K562 (cell line): ENCODE measurements at regions not wholly inside any gene's neighbourhood (a gene's known extent, or its start where the extent isn't known, plus 50 kb on each side); places are given as distances from the start of the nearest gene placed in this dataset.

Experiments used
- DACH1 ChIP-seq: fragments of 450-650 bp; IDR thresholded peaks from 2 replicates; pipeline ENCODE4 v1.6.1; 2018; ENCODE audit not compliant: partially characterized antibody
- DPF2 ChIP-seq: fragments of 450-650 bp; IDR thresholded peaks from 2 replicates; pipeline ENCODE4 v1.6.1; 2016
- ESRRA ChIP-seq: fragments of 450-650 bp; IDR thresholded peaks from 2 replicates; pipeline ENCODE4 v1.6.1; 2014; ENCODE audit warnings: low read depth, mild to moderate bottlenecking, moderate library complexity, borderline replicate concordance
- GTF2F1 ChIP-seq: IDR thresholded peaks from 2 replicates; pipeline ENCODE4 v1.6.1; 2011; ENCODE audit warnings: low read depth, low read length, improper control_type of control experiment
- MAZ ChIP-seq, 2 experiments: fragments of 450-650 bp in 1 of 2; sonication (generic) in 1 of 2; formaldehyde crosslinking; IDR thresholded peaks in 1 of 2; conservative IDR thresholded peaks in 1 of 2; 2 replicates each; pipeline versions ENCODE4 v1.4.0 to v1.5.0; 2020; ENCODE audit warnings: mild to moderate bottlenecking in 1 of 2, missing genetic modification reagents in 1 of 2
- MECOM ChIP-seq: fragments of 250-450 bp; sonication (Bioruptor Pico); IDR thresholded peaks from 2 replicates; pipeline ENCODE4 v1.8.0; 2022; ENCODE audit warnings: inconsistent platforms
- PCBP2 ChIP-seq: fragments of 200-400 bp; formaldehyde crosslinking; IDR thresholded peaks from 2 replicates; pipeline ENCODE4 v1.6.1; 2018; ENCODE audit warnings: low read length, low read depth, mild to moderate bottlenecking, moderate library complexity; ENCODE audit not compliant: poor library complexity, severe bottlenecking
- TGIF2 ChIP-seq: sonication (generic); formaldehyde crosslinking; IDR thresholded peaks from 2 replicates; pipeline ENCODE4 v1.8.1; 2022; ENCODE audit warnings: mild to moderate bottlenecking, missing genetic modification reagents, moderate library complexity
- TRIM24 ChIP-seq, 2 experiments: fragments of 450-650 bp; IDR thresholded peaks; 2 replicates each; pipeline ENCODE4 v1.6.1; 2016
- ZNF668 ChIP-seq: fragments of 250-450 bp; sonication (Bioruptor Pico); IDR thresholded peaks from 2 replicates; pipeline ENCODE4 v1.8.0; 2022; ENCODE audit warnings: mild to moderate bottlenecking, inconsistent platforms
- ZNF707 ChIP-seq: fragments of 250-450 bp; sonication (Bioruptor Pico); conservative IDR thresholded peaks from 2 replicates; pipeline ENCODE4 v1.8.0; 2022; ENCODE audit warnings: inconsistent platforms, mild to moderate bottlenecking, moderate library complexity
- TF ChIP-seq, protein P1 (sequence below): fragments of 450-650 bp; IDR thresholded peaks from 2 replicates; pipeline ENCODE4 v1.6.1; 2018; ENCODE audit not compliant: partially characterized antibody
- TF ChIP-seq, protein P2 (sequence below): sonication (generic); formaldehyde crosslinking; IDR thresholded peaks from 2 replicates; pipeline ENCODE4 v1.8.1; 2022; ENCODE audit warnings: missing genetic modification reagents

DNA sequence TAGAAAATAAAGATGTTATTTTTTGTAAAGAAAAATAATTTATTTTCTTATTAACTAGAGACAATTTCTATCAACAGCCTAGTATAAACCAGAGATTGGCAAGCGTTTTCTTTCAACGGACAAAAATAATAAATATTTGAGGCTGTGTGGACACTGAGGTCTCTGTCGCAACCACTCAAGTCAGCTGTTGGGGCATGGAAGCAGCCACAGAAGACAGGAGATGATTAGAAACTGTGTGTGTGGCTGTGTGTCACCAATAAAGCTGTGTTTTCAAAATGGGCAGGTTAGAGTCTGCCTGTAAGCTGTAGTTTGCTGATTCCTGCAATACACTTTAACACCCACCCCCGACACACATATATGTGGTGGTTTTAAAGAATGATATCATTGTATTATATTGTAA is 200.6 kb upstream of the HMCN1 start (continued):
- TF ChIP-seq TGIF2 (CRISPR knock-in tag) (no peak), GTF2F1 (no peak), PCBP2 (no peak), ZNF707 (CRISPR knock-in tag) (no peak), ESRRA (no peak), ZNF668 (no peak), MAZ (CRISPR knock-in tag; conservative IDR thresholded peaks at IDR 0.05 in 1 of 2, IDR thresholded peaks at IDR 0.05 in 1 of 2) (no peak), DPF2 (peak; percentile 43; the same call in 1 of the 2 replicates), TRIM24 (IDR thresholded peaks at IDR 0.05) (0 out of 4 replicates have a peak, but pooled peaks of 1 of the 2 experiments have one; percentile 17), MECOM (CRISPR knock-in tag) (peak; percentile 19; the same call in 1 of the 2 replicates), DACH1 (peak; percentile 31)
- TF ChIP-seq, protein P1, sequence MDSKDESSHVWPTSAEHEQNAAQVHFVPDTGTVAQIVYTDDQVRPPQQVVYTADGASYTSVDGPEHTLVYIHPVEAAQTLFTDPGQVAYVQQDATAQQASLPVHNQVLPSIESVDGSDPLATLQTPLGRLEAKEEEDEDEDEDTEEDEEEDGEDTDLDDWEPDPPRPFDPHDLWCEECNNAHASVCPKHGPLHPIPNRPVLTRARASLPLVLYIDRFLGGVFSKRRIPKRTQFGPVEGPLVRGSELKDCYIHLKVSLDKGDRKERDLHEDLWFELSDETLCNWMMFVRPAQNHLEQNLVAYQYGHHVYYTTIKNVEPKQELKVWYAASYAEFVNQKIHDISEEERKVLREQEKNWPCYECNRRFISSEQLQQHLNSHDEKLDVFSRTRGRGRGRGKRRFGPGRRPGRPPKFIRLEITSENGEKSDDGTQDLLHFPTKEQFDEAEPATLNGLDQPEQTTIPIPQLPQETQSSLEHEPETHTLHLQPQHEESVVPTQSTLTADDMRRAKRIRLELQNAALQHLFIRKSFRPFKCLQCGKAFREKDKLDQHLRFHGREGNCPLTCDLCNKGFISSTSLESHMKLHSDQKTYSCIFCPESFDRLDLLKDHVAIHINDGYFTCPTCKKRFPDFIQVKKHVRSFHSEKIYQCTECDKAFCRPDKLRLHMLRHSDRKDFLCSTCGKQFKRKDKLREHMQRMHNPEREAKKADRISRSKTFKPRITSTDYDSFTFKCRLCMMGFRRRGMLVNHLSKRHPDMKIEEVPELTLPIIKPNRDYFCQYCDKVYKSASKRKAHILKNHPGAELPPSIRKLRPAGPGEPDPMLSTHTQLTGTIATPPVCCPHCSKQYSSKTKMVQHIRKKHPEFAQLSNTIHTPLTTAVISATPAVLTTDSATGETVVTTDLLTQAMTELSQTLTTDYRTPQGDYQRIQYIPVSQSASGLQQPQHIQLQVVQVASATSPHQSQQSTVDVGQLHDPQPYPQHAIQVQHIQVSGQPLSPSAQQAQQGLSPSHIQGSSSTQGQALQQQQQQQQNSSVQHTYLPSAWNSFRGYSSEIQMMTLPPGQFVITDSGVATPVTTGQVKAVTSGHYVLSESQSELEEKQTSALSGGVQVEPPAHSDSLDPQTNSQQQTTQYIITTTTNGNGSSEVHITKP = no peak
- TF ChIP-seq, protein P2, sequence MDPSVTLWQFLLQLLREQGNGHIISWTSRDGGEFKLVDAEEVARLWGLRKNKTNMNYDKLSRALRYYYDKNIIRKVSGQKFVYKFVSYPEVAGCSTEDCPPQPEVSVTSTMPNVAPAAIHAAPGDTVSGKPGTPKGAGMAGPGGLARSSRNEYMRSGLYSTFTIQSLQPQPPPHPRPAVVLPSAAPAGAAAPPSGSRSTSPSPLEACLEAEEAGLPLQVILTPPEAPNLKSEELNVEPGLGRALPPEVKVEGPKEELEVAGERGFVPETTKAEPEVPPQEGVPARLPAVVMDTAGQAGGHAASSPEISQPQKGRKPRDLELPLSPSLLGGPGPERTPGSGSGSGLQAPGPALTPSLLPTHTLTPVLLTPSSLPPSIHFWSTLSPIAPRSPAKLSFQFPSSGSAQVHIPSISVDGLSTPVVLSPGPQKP (CRISPR knock-in tag) = no peak
- TF ChIP-seq, all 486 proteins: peak for 14
